Heart right ventricle (tissue), 16 donors: ENCODE measurements at regions not wholly inside any gene's neighbourhood (a gene's known extent, or its start where the extent isn't known, plus 50 kb on each side); places are given as distances from the start of the nearest gene placed in this dataset.

ENCODE experiments used
- ATAC-seq, 8 donors: fragments of 200-7000 bp; cut with Tn5 transposase; one replicate each; pipeline ENCODE4 v1.9.1; 2020; ENCODE audit warnings: mild to moderate bottlenecking in 8 of 8, moderate library complexity in 8 of 8, moderate number of reproducible peaks in 1 of 8
- DNase-seq, 2 donors: peaks; one replicate each; pipeline ENCODE4 v3.0.0-alpha.2; 2020
- H3K27ac ChIP-seq, 10 donors: fragments of 200-600 bp; sonication (generic) in 2 of 10; one replicate each; pipeline versions ENCODE4 v1.5.0 to v1.8.0; 2020 to 2022; ENCODE audit warnings: mild to moderate bottlenecking in 3 of 10
- H3K27me3 ChIP-seq, 7 donors: fragments of 200-600 bp; one replicate each; pipeline ENCODE4 v1.8.0; 2021 to 2022; ENCODE audit warnings: mild to moderate bottlenecking in 2 of 7
- H3K36me3 ChIP-seq, 9 donors: fragments of 200-600 bp; sonication (generic) in 1 of 9; one replicate each; pipeline versions ENCODE4 v1.5.0 to v1.8.0; 2020 to 2022; ENCODE audit warnings: mild to moderate bottlenecking in 2 of 9
- H3K4me1 ChIP-seq, 9 donors: fragments of 200-600 bp; sonication (generic) in 1 of 9; one replicate each; pipeline versions ENCODE4 v1.5.0 to v1.8.0; 2020 to 2022; ENCODE audit warnings: mild to moderate bottlenecking in 4 of 9
- H3K4me3 ChIP-seq, 10 donors: fragments of 200-600 bp; sonication (generic) in 2 of 10; one replicate each; pipeline versions ENCODE4 v1.5.0 to v1.8.0; 2020 to 2022; ENCODE audit warnings: mild to moderate bottlenecking in 7 of 10, moderate library complexity in 2 of 10
- H3K9me3 ChIP-seq, 11 donors: fragments of 200-600 bp in 10 of 11; sonication (generic) in 2 of 11; one replicate each; pipeline versions ENCODE4 v1.5.0 to v1.8.0; 2013 to 2022; ENCODE audit warnings: mild to moderate bottlenecking in 2 of 11, control low read depth in 1 of 11, moderate library complexity in 1 of 11
- WGBS, 2 donors: extraction: QIAGEN DNeasy Blood & Tissue Kit; methylation state at CpG; one replicate each; pipeline ENCODE4 v1.1.7; 2013; ENCODE audit warnings: inconsistent platforms in 1 of 2; 5-methylcytosine and 5-hydroxymethylcytosine counted together
- intact Hi-C, 10 donors: fragments of 100-400 bp; cut with DNase I; formaldehyde crosslinking; loops; one replicate each; pipeline versions ENCODE4 v1.11.1 to v1.14.2; 2022
- TF ChIP-seq, protein P1 (sequence below), 9 donors: fragments of 200-600 bp; sonication (generic) in 2 of 9; IDR thresholded peaks; one replicate each; pipeline versions ENCODE4 v1.5.0 to v1.8.0; 2021 to 2022; ENCODE audit warnings: antibody characterized with exemption in 9 of 9, mild to moderate bottlenecking in 5 of 9, moderate library complexity in 1 of 9
- donor health status: Arrhythmogenic right ventricular cardiomyopathy.
- donor health status: ischemic (EF 13 %, LVEDD 7.1; RV severe dilation, severe dysfunction).
- donor health status: healthy with polysubstance abuse.
- donor health status: DM: no; HTN: yes; CAD: no.
- donor health status: DM: no; HTN: no; CAD: no.
- donor health status: ischemic (EF 25% LVEDD 6.9; RV normal size, moderate dysfunction).
- donor health status: ischemic (EF 25% LVEDD 5.7; RV mildly dilated, moderate dysfunction).
- donor health status: healthy.
- donor health status: DM: yes; HTN: yes; CAD: no.
- donor health status: Ischemic cardiomyopathy.
- donor health status: ischemic (EF 35%, LVEDD 5.7; RV mildly dilated, moderate dysfunction).
- donor health status: nonischemic (EF 11% LVEDD 7.7; RV severe dilation, severe dysfunction).
- donor health status: DM: yes; HTN: yes; CAD: no.
- donor health status: PGD.
- donor health status: ischemic (EF 29% LVEDD 5.4; RV normal size, mild dysfunction).
- donor health status: nonischemic (EF 23%, LVEDD 6.1; RV moderate dilation, normal function).

DNA sequence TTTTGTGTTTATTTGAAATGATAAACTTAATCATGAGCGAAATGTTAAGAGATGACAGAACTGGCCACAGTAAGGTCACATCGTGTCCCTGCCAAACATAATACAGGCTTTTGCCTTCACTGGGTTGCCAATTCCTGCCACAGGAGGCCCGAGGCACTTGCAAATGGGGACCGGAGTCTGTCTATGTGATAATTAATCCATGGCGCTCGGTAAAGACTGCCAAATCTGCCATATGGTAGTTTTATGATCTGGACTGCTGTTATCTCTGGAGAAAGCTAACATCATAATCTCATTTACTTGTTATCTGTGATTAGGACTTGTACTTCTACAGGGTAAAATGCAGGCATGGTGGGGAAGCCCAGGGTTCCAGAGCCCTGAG lies 170.5 kb upstream of the TSHZ2 start:
- H3K36me3 ChIP-seq: no peaks in the 10 kb centered on the region
- DNase-seq (no peak), ATAC-seq (peak in 2 of 8 donors; percentile 74 to 85)
- no peak overlapping the region for H3K27ac ChIP-seq
- H3K4me3 ChIP-seq: no peak overlapping the region
- WGBS, 2 donors: 54 to 68% methylated on average over 6 of the region's 6 CpGs
- peaks cover 0 to 4% (median 0%) of the 10 kb centered on the region in 9 donors for H3K4me1 ChIP-seq
- TF ChIP-seq, protein P1, sequence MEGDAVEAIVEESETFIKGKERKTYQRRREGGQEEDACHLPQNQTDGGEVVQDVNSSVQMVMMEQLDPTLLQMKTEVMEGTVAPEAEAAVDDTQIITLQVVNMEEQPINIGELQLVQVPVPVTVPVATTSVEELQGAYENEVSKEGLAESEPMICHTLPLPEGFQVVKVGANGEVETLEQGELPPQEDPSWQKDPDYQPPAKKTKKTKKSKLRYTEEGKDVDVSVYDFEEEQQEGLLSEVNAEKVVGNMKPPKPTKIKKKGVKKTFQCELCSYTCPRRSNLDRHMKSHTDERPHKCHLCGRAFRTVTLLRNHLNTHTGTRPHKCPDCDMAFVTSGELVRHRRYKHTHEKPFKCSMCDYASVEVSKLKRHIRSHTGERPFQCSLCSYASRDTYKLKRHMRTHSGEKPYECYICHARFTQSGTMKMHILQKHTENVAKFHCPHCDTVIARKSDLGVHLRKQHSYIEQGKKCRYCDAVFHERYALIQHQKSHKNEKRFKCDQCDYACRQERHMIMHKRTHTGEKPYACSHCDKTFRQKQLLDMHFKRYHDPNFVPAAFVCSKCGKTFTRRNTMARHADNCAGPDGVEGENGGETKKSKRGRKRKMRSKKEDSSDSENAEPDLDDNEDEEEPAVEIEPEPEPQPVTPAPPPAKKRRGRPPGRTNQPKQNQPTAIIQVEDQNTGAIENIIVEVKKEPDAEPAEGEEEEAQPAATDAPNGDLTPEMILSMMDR (IDR thresholded peaks at IDR 0.05): no peak
- H3K9me3 ChIP-seq: no peaks in the 10 kb centered on the region
- peaks cover 0 to 2% (median 0%) of the 10 kb centered on the region in 7 donors for H3K27me3 ChIP-seq
- intact Hi-C loops: no loop called here

DNA sequence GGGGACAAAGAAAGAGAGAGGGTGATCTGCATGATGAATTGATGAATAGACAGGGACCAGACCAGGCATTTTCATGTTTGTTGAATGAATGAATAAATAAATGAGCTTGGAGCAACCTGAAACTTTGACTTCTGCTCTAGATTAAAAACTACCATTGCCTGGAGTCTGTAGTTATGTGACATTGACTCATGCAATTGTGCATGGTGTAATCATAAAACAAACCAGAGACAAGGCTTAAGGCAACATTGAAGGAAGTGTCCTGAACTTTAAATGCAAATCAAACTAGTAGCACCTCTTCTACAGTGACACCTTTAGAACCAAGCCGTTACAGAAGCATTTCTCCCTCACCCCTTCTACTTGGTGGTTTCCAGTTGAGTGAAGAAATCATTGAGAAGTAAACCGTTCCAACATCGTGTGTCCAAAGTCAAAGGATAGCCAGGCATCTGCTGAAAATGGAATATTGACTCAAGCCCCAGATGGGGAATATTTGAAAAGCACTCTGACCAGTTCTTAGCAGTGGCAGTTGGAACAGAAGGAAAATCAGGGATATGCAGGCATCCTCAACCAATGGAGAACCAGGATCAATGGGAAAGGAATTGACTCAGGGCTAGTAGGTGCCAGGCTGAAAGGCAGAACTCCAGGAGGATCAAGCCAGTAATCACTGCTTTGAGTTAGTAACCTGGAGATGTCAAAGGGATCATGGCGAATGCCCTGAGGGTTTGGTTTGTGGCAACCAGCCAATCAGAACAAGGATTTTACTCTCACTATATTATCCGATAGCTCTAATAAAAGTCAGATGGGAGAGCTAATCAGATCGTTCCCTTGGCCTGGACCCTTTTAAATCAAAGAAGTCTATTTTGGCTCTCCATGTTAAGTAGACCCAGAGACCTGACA lies 171.2 kb upstream of the TSHZ2 start:
- TF ChIP-seq, protein P1 (IDR thresholded peaks at IDR 0.05): no peak
- H3K27ac ChIP-seq: no peak overlapping the region
- DNase-seq: no peak
- peak in 3 of 8 donors; percentile 14 to 38 (median 36) for ATAC-seq
- WGBS, 2 donors: 67 to 72% methylated on average over 6 of the region's 6 CpGs
- H3K27me3 ChIP-seq: peaks cover 0 to 2% (median 0%) of the 10 kb centered on the region in 7 donors
- H3K9me3 ChIP-seq: no peaks in the 10 kb centered on the region
- H3K36me3 ChIP-seq: no peaks in the 10 kb centered on the region
- intact Hi-C loops: no loop called here
- H3K4me3 ChIP-seq: no peak overlapping the region
- peaks cover 0 to 4% (median 0%) of the 10 kb centered on the region in 9 donors for H3K4me1 ChIP-seq

DNA sequence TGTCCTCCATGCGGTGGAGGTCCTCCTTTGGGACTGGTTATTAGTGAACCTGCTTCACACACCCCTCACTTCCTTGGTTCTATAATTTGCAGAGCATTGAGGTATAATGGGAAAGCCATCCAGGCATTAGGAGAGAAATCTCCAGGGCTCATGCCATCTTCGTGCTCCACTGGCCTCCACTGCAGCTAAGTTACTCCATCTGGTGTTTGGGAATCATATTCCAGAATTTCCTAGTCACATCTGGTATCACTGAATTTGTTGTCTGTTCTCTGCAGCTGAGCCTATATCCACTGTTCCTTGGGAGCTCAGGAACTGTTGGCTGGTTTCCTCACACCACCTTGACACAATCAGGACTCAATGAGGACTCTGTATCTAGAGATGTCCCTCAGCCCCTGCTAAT lies 173.0 kb upstream of the TSHZ2 start:
- intact Hi-C loops: no loop called here
- H3K4me3 ChIP-seq: no peak overlapping the region
- ATAC-seq (no peak), DNase-seq (no peak)
- TF ChIP-seq, protein P1 (IDR thresholded peaks at IDR 0.05): no peak
- no peaks in the 10 kb centered on the region for H3K36me3 ChIP-seq
- H3K27me3 ChIP-seq: peaks cover 0 to 5% (median 0%) of the 10 kb centered on the region in 7 donors
- no peaks in the 10 kb centered on the region for H3K9me3 ChIP-seq
- H3K27ac ChIP-seq: no peak overlapping the region
- peaks cover 0 to 4% (median 0%) of the 10 kb centered on the region in 9 donors for H3K4me1 ChIP-seq
- 82 to 89% methylated on average over 2 of the region's 2 CpGs for WGBS, 2 donors

DNA sequence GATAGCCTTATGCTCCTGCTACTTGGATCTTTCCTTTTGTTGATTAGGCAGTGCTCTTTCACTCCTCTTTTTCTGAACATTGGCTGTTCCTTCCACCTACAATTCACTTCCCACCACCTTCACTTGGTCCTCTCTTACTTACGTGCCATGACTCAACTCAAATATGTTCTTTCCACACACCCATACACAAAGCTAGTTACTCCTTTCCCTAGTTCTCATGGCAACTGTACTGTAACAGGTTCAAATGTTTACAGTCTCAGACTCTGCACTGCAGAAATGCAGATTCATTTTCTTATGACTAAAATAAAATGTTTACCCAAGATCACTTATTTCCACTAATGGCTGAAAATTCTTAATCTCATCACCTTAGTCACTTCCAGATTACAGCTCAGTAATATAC lies 174.0 kb upstream of the TSHZ2 start:
- H3K4me1 ChIP-seq: peaks cover 0 to 4% (median 0%) of the 10 kb centered on the region in 9 donors
- ATAC-seq: no peak
- peaks cover 0 to 5% (median 0%) of the 10 kb centered on the region in 7 donors for H3K27me3 ChIP-seq
- H3K27ac ChIP-seq: no peak overlapping the region
- no peak for DNase-seq
- TF ChIP-seq, protein P1 (IDR thresholded peaks at IDR 0.05): no peak
- no peak overlapping the region for H3K4me3 ChIP-seq
- no peaks in the 10 kb centered on the region for H3K36me3 ChIP-seq
- 94% methylated on average over 1 of the region's 1 CpG for WGBS, 2 donors
- intact Hi-C loops: no loop called here
- H3K9me3 ChIP-seq: no peaks in the 10 kb centered on the region
